ENCODE measurements at regions not wholly inside any gene's neighbourhood (a gene's known extent, or its start where the extent isn't known, plus 50 kb on each side); places are given as distances from the start of the nearest gene placed in this dataset.
"Not testable (repeated sequence)": the region's sequence is repeated elsewhere in the genome, so short reads cannot be mapped to it uniquely, and the experiment has no call there.

- H3K27ac ChIP-seq (ENCODE audit: low read depth, low read length); FAIRE-seq; H3K23ac ChIP-seq (ENCODE audit: insufficient read length); H3K14ac ChIP-seq (ENCODE audit: insufficient read length); H3K27me3 ChIP-seq (replicated peaks in 1 of 4; ENCODE audit: control insufficient read depth in 3 of 4, extremely low read depth in 1 of 4, insufficient read depth in 3 of 4, low read length in 3 of 4); H3K79me1 ChIP-seq (ENCODE audit: low read depth, low read length); H2BK15ac ChIP-seq (ENCODE audit: low read length); H3K4me3 ChIP-seq (ENCODE audit: extremely low read depth in 1 of 4, insufficient read depth in 2 of 4, low read depth in 3 of 4, low read length in 4 of 4); H3K23me2 ChIP-seq (ENCODE audit: low read depth, low read length); H2AK5ac ChIP-seq (ENCODE audit: low read depth, low read length); H3K56ac ChIP-seq (replicated peaks; ENCODE audit: insufficient read length, low read depth, low read length); H2AFZ ChIP-seq (ENCODE audit: low read length); H3K4me1 ChIP-seq (replicated peaks in 1 of 4; ENCODE audit: control insufficient read depth in 3 of 4, insufficient read depth in 4 of 4, low read length in 3 of 4); H3K36me3 ChIP-seq (ENCODE audit: control insufficient read depth in 2 of 4, insufficient read depth in 4 of 4, low read length in 3 of 4); H2BK12ac ChIP-seq (ENCODE audit: low read depth, low read length); DNase-seq (ENCODE audit: low read depth in 1 of 2, low spot score in 2 of 2); H4K91ac ChIP-seq (replicated peaks; ENCODE audit: insufficient read length, low read length); H4K8ac ChIP-seq (ENCODE audit: extremely low read depth, insufficient read depth, low read length); H4K20me1 ChIP-seq (replicated peaks in 1 of 2; ENCODE audit: control insufficient read depth in 1 of 2, insufficient read depth in 2 of 2, low read length in 2 of 2); H3K18ac ChIP-seq (ENCODE audit: extremely low read depth, low read length); H3K79me2 ChIP-seq (ENCODE audit: control insufficient read depth in 1 of 2, insufficient read depth in 2 of 2, low read length in 2 of 2); H3K4ac ChIP-seq (replicated peaks; ENCODE audit: insufficient read length, low read depth, low read length); H2BK20ac ChIP-seq (ENCODE audit: low read length); H3K4me2 ChIP-seq (ENCODE audit: insufficient read depth in 1 of 2, low read depth in 2 of 2, low read length in 2 of 2); H3K9ac ChIP-seq (replicated peaks in 1 of 4; ENCODE audit: extremely low read depth in 1 of 4, low read depth in 3 of 4, low read length in 3 of 4); H2BK120ac ChIP-seq (replicated peaks; ENCODE audit: low read depth, low read length); H4K5ac ChIP-seq (ENCODE audit: insufficient read length, low read depth, low read length); H2BK5ac ChIP-seq (ENCODE audit: low read depth, low read length): not testable (repeated sequence)
- ChIA-PET CTCF (ENCODE audit: partially characterized antibody) (interaction anchor here (0.7 to 1.7 kb wide), 5 partner anchors 18 to 160 kb away, joined by 3 to 5 read pairs (median 4); no protein-coding TSS in a partner anchor), POLR2A (ENCODE audit: partially characterized antibody) (interaction anchor here (1.4 kb wide), 1 partner anchor 46 kb away, joined by 3 read pairs; no protein-coding TSS in a partner anchor)
- 96% methylated on average over 9 of the region's 9 CpGs; no CpG with 5 or more reads in 1 of the 2 experiments for WGBS, 2 experiments (ENCODE audit: extremely low coverage in 1 of 2, insufficient coverage in 1 of 2, insufficient read length in 1 of 2, insufficient replicate concordance in 2 of 2, low coverage in 1 of 2, low lambda C conversion rate in 2 of 2, missing lambda C conversion rate in 1 of 2)
- peaks cover 8 to 17% of the 10 kb centered on the region in 2 experiments for H3K9me3 ChIP-seq (ENCODE audit: insufficient read depth in 2 of 2, low read depth in 1 of 2, low read length in 1 of 2)
Measured at GRCh38 chr13:31584221-31584620, 155.1 kb upstream of the RXFP2 start.
